ELR (cell line): ENCODE measurements at regions not wholly inside any gene's neighbourhood (a gene's known extent, or its start where the extent isn't known, plus 50 kb on each side); places are given as distances from the start of the nearest gene placed in this dataset.

Source experiments
- DNase-seq: peaks from one replicate; pipeline ENCODE4 v3.0.0-alpha.2; 2015; ENCODE audit warnings: low read depth

- no peak for DNase-seq
Measured at GRCh38 chr3:71991681-71992080, 206.7 kb upstream of the PROK2 start.

GRCh38 chr3:71991046-71991445, 206.1 kb upstream of the PROK2 start:
- peak; percentile 13 for DNase-seq

GRCh38 chr3:71990545-71990944, 205.6 kb upstream of the PROK2 start:
- DNase-seq: no peak

- peak; percentile 72 for DNase-seq
Measured at GRCh38 chr3:71989165-71989564, 204.2 kb upstream of the PROK2 start.

GRCh38 chr3:71987828-71988227, 202.9 kb upstream of the PROK2 start:
- peak; percentile 10 for DNase-seq

- peak; percentile 40 for DNase-seq
Measured at GRCh38 chr3:71987089-71987735, 202.3 kb upstream of the PROK2 start.

GRCh38 chr3:71986606-71987005, 201.7 kb upstream of the PROK2 start:
- no peak for DNase-seq

GRCh38 chr3:71984843-71985613, 200.1 kb upstream of the PROK2 start:
- no peak for DNase-seq

GRCh38 chr3:71983694-71984093, 198.7 kb upstream of the PROK2 start:
- no peak for DNase-seq

GRCh38 chr3:71982506-71983258, 197.7 kb upstream of the PROK2 start:
- peak; percentile 88 for DNase-seq

GRCh38 chr3:71979175-71979574, 194.2 kb upstream of the PROK2 start:
- DNase-seq: no peak

GRCh38 chr3:71978150-71978721, 193.3 kb upstream of the PROK2 start:
- DNase-seq: no peak

GRCh38 chr3:71977525-71977924, 192.6 kb upstream of the PROK2 start:
- no peak for DNase-seq

- DNase-seq: no peak
Measured at GRCh38 chr3:71975573-71975972, 190.6 kb upstream of the PROK2 start.

- no peak for DNase-seq
Measured at GRCh38 chr3:71974786-71975185, 189.8 kb upstream of the PROK2 start.

- no peak for DNase-seq
Measured at GRCh38 chr3:71973274-71974030, 188.5 kb upstream of the PROK2 start.

GRCh38 chr3:71972031-71972430, 187.1 kb upstream of the PROK2 start:
- DNase-seq: peak; percentile 13

GRCh38 chr3:71968544-71968943, 183.6 kb upstream of the PROK2 start:
- no peak for DNase-seq

- no peak for DNase-seq
Measured at GRCh38 chr3:71966185-71966584, 181.2 kb upstream of the PROK2 start.

- no peak for DNase-seq
Measured at GRCh38 chr3:71964170-71964569, 179.2 kb upstream of the PROK2 start.

- DNase-seq: peak; percentile 31
Measured at GRCh38 chr3:71962561-71963240, 177.8 kb upstream of the PROK2 start.
